Activated naive CD4-positive, alpha-beta T cell treated with anti-CD3 and anti-CD28 coated beads, Interleukin-2, amount 10 ng/mL, durations not matched to agents 7 days and 5 days (primary cell): ENCODE measurements at regions not wholly inside any gene's neighbourhood (a gene's known extent, or its start where the extent isn't known, plus 50 kb on each side); places are given as distances from the start of the nearest gene placed in this dataset.

Experiments
- CTCF ChIA-PET: fragments of 350-600 bp; sonication (Branson Sonifier 250); formaldehyde crosslinking; loops from one replicate; lab custom pipeline; 2021; ENCODE audit warnings: antibody characterized with exemption; lab: Charles Lee
- DNase-seq: peaks from one replicate; pipeline ENCODE4 v3.0.0-alpha.2; 2020
- H3K27ac Mint-ChIP-seq: one replicate; pipeline ENCODE4 v1.8.0; 2021; ENCODE audit warnings: mild to moderate bottlenecking, moderate library complexity, mixed read lengths
- H3K27me3 Mint-ChIP-seq: one replicate; pipeline ENCODE4 v1.8.0; 2021; ENCODE audit warnings: mild to moderate bottlenecking, mixed read lengths
- H3K36me3 Mint-ChIP-seq: one replicate; pipeline ENCODE4 v1.8.0; 2021; ENCODE audit warnings: mixed read lengths
- H3K4me1 Mint-ChIP-seq: one replicate; pipeline ENCODE4 v1.8.0; 2021; ENCODE audit warnings: mixed read lengths
- H3K4me3 Mint-ChIP-seq: one replicate; pipeline ENCODE4 v1.8.0; 2021; ENCODE audit warnings: mild to moderate bottlenecking, moderate library complexity, mixed read lengths
- H3K9me3 Mint-ChIP-seq: one replicate; pipeline ENCODE4 v1.8.0; 2021; ENCODE audit warnings: mixed read lengths

DNA sequence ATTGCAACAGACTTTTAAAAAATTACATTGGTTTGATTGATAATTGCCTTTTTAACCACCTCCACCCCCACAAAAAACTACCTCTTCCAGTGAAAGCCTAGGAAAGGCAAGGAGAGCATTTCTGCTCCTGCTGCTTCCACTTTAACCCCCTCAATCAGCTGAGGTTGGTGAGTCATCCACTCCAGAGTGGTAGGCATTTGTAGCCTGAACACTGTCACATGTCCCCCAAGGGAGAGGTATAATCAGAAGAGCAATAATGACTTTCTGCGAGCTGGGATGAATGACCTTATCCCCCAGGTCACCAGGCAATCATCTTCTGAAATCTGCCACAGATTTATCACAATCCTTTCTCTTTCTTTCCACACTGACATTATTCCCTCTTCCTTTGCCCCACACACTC, 126.6 kb upstream of the CAMK1G start:
- no peaks in the 10 kb centered on the region for H3K4me1 Mint-ChIP-seq
- H3K9me3 Mint-ChIP-seq = peaks cover 3% of the 10 kb centered on the region
- H3K4me3 Mint-ChIP-seq = no peak overlapping the region
- DNase-seq = no peak
- H3K27me3 Mint-ChIP-seq = no peaks in the 10 kb centered on the region
- CTCF ChIA-PET = no interaction called here
- H3K36me3 Mint-ChIP-seq = no peaks in the 10 kb centered on the region
- no peak overlapping the region for H3K27ac Mint-ChIP-seq

- CTCF ChIA-PET = no interaction called here
- H3K4me1 Mint-ChIP-seq = no peaks in the 10 kb centered on the region
These were observed 126.0 kb upstream of the CAMK1G start for GRCh38 chr1:209457401-209458125.

GRCh38 chr1:209458921-209459320, 124.6 kb upstream of the CAMK1G start:
- no peak for DNase-seq
- CTCF ChIA-PET = interaction anchor here (1.7 kb wide), 1 partner anchor 54 kb away, joined by 4 read pairs; no protein-coding TSS in a partner anchor
- Mint-ChIP-seq H3K27me3 (no peaks in the 10 kb centered on the region), H3K9me3 (peaks cover 3% of the 10 kb centered on the region), H3K4me3 (no peak overlapping the region), H3K4me1 (no peaks in the 10 kb centered on the region), H3K36me3 (no peaks in the 10 kb centered on the region), H3K27ac (no peak overlapping the region)

More at GRCh38 chr1:209457401-209458125, 126.0 kb upstream of the CAMK1G start:
- no peak overlapping the region for H3K4me3 Mint-ChIP-seq
- H3K27ac Mint-ChIP-seq = no peak overlapping the region
- H3K9me3 Mint-ChIP-seq = peaks cover 3% of the 10 kb centered on the region
- H3K36me3 Mint-ChIP-seq = no peaks in the 10 kb centered on the region
- no peaks in the 10 kb centered on the region for H3K27me3 Mint-ChIP-seq
- DNase-seq = no peak

DNA sequence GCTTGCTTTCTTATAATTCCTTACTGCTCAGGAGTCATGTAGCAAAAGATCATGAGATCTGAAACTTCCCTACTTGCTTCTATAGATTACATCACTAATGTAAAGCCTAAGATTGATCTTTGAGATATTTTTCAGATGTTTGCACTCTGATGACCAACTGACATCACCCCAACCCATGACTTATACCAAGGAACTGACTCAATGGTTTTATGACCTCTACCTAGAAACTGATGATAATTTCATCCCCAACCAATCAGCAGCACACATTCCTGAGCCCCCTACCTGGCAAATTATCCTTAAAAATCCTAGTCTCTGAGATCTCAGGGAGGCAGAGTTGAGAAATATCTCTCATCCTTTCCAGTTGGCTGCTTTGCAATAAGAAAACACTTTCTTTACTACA, 122.3 kb upstream of the CAMK1G start:
- no peaks in the 10 kb centered on the region for H3K4me1 Mint-ChIP-seq
- no peak overlapping the region for H3K27ac Mint-ChIP-seq
- H3K27me3 Mint-ChIP-seq = no peaks in the 10 kb centered on the region
- peaks cover 3% of the 10 kb centered on the region for H3K9me3 Mint-ChIP-seq
- H3K4me3 Mint-ChIP-seq = no peak overlapping the region
- DNase-seq = no peak
- CTCF ChIA-PET = no interaction called here
- H3K36me3 Mint-ChIP-seq = no peaks in the 10 kb centered on the region

DNA sequence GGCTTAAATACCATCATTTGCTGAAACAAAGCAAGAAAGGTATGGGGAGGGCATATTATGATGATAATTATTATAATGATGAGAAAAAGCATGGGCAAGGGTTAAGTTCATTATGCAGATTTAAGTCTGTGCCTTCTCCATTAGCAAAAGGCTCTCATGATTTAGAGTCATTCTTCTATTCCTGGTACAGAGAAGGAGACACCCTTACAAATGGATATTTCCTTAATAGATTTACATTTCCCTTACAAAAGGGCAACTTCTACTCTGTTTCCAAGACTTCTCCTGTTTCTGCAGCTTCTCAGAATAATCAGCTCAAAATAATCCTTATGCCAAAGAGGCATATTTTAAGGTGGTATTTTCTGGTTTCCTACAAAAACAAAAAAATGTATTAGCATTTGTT, 121.1 kb upstream of the CAMK1G start:
- no peak overlapping the region for H3K4me3 Mint-ChIP-seq
- H3K9me3 Mint-ChIP-seq = peaks cover 3% of the 10 kb centered on the region
- H3K36me3 Mint-ChIP-seq = no peaks in the 10 kb centered on the region
- no peaks in the 10 kb centered on the region for H3K4me1 Mint-ChIP-seq
- no peaks in the 10 kb centered on the region for H3K27me3 Mint-ChIP-seq
- CTCF ChIA-PET = no interaction called here
- H3K27ac Mint-ChIP-seq = no peak overlapping the region
- DNase-seq = no peak

GRCh38 chr1:209463441-209463840, 120.1 kb upstream of the CAMK1G start:
- peaks cover 3% of the 10 kb centered on the region for H3K9me3 Mint-ChIP-seq
- CTCF ChIA-PET = no interaction called here
- DNase-seq = no peak
- no peaks in the 10 kb centered on the region for H3K27me3 Mint-ChIP-seq
- H3K4me1 Mint-ChIP-seq = no peaks in the 10 kb centered on the region
- H3K27ac Mint-ChIP-seq = no peak overlapping the region
- no peak overlapping the region for H3K4me3 Mint-ChIP-seq
- H3K36me3 Mint-ChIP-seq = no peaks in the 10 kb centered on the region

GRCh38 chr1:209473025-209473424, 110.5 kb upstream of the CAMK1G start:
- H3K27me3 Mint-ChIP-seq = peaks cover 6% of the 10 kb centered on the region
- CTCF ChIA-PET = no interaction called here
- H3K36me3 Mint-ChIP-seq = no peaks in the 10 kb centered on the region
- H3K4me3 Mint-ChIP-seq = no peak overlapping the region
- no peaks in the 10 kb centered on the region for H3K4me1 Mint-ChIP-seq
- no peaks in the 10 kb centered on the region for H3K9me3 Mint-ChIP-seq
- no peak overlapping the region for H3K27ac Mint-ChIP-seq
- DNase-seq = no peak

DNA sequence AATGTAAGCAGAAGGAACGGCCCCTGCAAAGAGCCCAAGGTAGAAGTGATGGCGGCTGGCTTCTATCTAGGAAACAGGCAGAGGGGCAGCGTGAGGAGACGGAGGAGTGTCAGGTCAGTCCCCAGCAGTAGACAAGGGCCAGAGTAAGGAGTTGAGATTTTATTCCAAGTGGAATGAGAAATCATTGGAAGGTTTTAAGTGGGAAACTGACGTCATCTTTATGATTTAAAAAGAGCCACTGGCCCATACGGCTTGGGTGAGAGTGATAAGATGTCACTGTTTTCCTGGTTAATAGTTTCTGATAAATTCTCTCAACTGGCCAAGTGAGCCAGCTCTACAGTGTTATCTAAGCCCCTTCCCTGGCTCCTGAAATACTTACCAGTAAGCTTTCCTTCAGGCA, 103.2 kb upstream of the CAMK1G start:
- Mint-ChIP-seq H3K27me3 (peaks cover 7% of the 10 kb centered on the region), H3K36me3 (no peaks in the 10 kb centered on the region), H3K4me3 (no peak overlapping the region), H3K27ac (no peak overlapping the region), H3K9me3 (no peaks in the 10 kb centered on the region), H3K4me1 (peaks cover 8% of the 10 kb centered on the region)
- DNase-seq = no peak
- CTCF ChIA-PET = no interaction called here

DNA sequence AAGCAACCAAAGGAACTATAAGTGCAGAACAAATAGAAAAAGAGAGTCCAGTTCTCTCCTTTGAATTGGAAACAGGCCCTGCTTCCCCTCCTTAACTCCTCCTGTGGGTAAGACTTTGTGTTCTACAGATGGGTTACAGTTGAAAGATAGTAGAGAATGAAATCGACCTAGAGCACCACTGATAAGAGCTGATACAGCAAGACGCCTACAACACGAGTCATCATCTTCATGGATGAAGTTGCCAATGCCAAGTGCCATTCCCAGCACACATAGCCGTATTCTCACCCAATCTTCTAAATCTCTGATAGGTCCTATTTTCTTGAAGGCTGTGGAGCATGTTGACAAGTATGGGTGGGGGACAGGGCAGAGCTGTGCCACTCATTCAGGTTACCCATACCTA, 99.8 kb upstream of the CAMK1G start:
- CTCF ChIA-PET = no interaction called here
- Mint-ChIP-seq H3K9me3 (no peaks in the 10 kb centered on the region), H3K27me3 (peaks cover 2% of the 10 kb centered on the region), H3K36me3 (no peaks in the 10 kb centered on the region), H3K27ac (no peak overlapping the region), H3K4me1 (peaks cover 8% of the 10 kb centered on the region), H3K4me3 (no peak overlapping the region)
- DNase-seq = no peak

DNA sequence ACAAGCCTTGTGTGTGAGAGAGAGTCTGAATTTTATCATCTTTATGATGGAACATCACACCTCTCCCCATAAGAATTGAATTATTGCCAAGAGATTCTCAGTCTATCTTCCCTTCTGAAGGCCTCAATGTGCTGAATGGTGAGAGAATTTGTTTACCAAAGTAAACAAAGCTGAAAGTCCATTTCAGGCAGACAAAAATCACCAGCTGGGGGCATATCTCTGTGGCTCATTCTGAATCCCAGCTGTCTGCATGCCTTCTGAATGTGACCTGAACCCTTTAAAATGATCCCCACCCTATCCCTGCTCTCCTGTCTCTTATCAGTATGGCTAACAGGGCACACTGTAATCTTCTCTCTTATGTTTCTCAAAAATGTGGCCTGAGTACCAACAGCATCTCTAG, 99.1 kb upstream of the CAMK1G start:
- Mint-ChIP-seq H3K4me3 (no peak overlapping the region), H3K4me1 (peaks cover 8% of the 10 kb centered on the region), H3K36me3 (no peaks in the 10 kb centered on the region), H3K27me3 (no peaks in the 10 kb centered on the region), H3K9me3 (no peaks in the 10 kb centered on the region), H3K27ac (no peak overlapping the region)
- CTCF ChIA-PET = no interaction called here
- no peak for DNase-seq

DNA sequence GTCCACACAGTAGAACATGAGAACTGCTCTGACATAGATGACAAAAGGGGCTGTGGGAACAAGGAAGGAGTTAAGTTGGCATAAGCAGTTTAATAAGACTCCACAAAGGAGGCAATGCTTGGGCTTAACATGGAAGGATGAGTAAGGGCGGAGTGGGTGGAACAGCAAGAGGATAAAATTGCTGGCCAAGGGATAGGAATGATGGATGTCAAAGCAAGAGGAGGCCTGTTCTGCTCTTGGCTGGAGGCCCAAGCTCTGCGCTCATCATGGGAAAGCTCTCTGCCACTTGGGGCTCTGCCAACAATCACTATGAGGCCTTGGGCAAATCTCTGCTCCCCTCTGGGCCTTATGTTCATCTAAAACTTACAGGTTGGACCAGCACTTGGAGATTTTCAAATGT, 98.3 kb upstream of the CAMK1G start:
- H3K4me3 Mint-ChIP-seq = no peak overlapping the region
- no peaks in the 10 kb centered on the region for H3K36me3 Mint-ChIP-seq
- DNase-seq = no peak
- no peak overlapping the region for H3K27ac Mint-ChIP-seq
- H3K9me3 Mint-ChIP-seq = no peaks in the 10 kb centered on the region
- H3K27me3 Mint-ChIP-seq = no peaks in the 10 kb centered on the region
- peaks cover 8% of the 10 kb centered on the region for H3K4me1 Mint-ChIP-seq
- CTCF ChIA-PET = no interaction called here

GRCh38 chr1:209485751-209486150, 97.8 kb upstream of the CAMK1G start:
- H3K4me3 Mint-ChIP-seq = no peak overlapping the region
- H3K27me3 Mint-ChIP-seq = no peaks in the 10 kb centered on the region
- CTCF ChIA-PET = interaction anchor here (1.3 kb wide), 1 partner anchor 28 kb away, joined by 6 read pairs; no protein-coding TSS in a partner anchor
- no peak for DNase-seq
- no peak overlapping the region for H3K27ac Mint-ChIP-seq
- H3K36me3 Mint-ChIP-seq = no peaks in the 10 kb centered on the region
- H3K9me3 Mint-ChIP-seq = no peaks in the 10 kb centered on the region
- H3K4me1 Mint-ChIP-seq = peaks cover 8% of the 10 kb centered on the region

GRCh38 chr1:209486861-209487593, 96.5 kb upstream of the CAMK1G start:
- no peak for DNase-seq
- CTCF ChIA-PET = interaction anchor here (0.7 to 1.3 kb wide), 2 partner anchors 27 to 179 kb away, joined by 3 to 6 read pairs; no protein-coding TSS in a partner anchor
- Mint-ChIP-seq H3K9me3 (no peaks in the 10 kb centered on the region), H3K27ac (no peak overlapping the region), H3K27me3 (no peaks in the 10 kb centered on the region), H3K4me3 (no peak overlapping the region), H3K4me1 (peaks cover 8% of the 10 kb centered on the region), H3K36me3 (no peaks in the 10 kb centered on the region)

- Mint-ChIP-seq H3K4me3 (no peak overlapping the region), H3K9me3 (no peaks in the 10 kb centered on the region), H3K27ac (no peak overlapping the region), H3K4me1 (no peaks in the 10 kb centered on the region), H3K36me3 (no peaks in the 10 kb centered on the region), H3K27me3 (no peaks in the 10 kb centered on the region)
- CTCF ChIA-PET = no interaction called here
- no peak for DNase-seq
These were observed 93.5 kb upstream of the CAMK1G start for GRCh38 chr1:209490013-209490412.

- CTCF ChIA-PET = no interaction called here
- Mint-ChIP-seq H3K27me3 (no peaks in the 10 kb centered on the region), H3K4me3 (no peak overlapping the region), H3K36me3 (no peaks in the 10 kb centered on the region), H3K9me3 (no peaks in the 10 kb centered on the region), H3K27ac (no peak overlapping the region), H3K4me1 (no peaks in the 10 kb centered on the region)
- DNase-seq = no peak
These were observed 92.5 kb upstream of the CAMK1G start for GRCh38 chr1:209491031-209491430.
